GM19023 (cell line): ENCODE measurements at regions not wholly inside any gene's neighbourhood (a gene's known extent, or its start where the extent isn't known, plus 50 kb on each side); places are given as distances from the start of the nearest gene placed in this dataset.
"Not testable (repeated sequence)": the region's sequence is repeated elsewhere in the genome, so short reads cannot be mapped to it uniquely, and the experiment has no call there.

Source experiments
- ATAC-seq: cut with Tn5 transposase; IDR thresholded peaks from one replicate; pipeline ENCODE4 v1.9.1; 2021; ENCODE audit warnings: mild to moderate bottlenecking, moderate library complexity; ENCODE audit not compliant: unreplicated experiment

DNA sequence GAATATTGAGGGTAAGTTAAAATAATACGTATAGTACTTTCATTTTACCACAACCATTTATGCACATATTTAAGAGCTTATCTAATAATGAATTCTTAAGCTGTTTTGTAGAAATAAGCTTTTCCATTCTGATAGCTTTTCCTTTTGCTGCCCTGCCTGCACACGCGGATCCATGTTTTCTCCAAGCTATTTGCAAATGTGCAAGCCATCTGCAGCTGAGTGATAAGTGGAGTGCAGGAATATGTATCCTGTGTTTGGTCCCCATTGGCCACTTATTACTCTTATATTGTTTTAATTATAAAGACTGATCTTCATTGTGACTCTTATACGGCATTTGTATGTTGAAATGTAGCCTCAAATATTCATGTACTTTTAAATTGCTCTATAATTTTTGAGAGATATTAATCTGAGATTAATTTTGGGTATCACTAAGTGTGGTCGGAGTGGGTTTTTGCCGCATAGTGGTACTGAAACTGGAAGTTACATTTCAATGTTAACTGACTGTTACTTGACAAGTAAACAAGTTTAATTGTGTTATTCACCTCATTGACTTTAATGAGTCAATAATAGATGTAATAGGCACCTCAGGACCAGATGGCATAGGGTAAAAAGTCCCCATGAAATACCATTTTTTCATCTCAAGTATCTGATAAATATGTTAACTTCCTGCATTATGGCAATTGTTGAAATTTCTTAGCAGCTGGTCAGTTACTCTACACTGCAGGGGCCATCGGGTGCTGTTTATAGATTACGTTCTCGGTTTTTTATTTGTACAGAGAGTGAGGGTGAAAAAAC is 1567.4 kb downstream of the EFNB2 start:
- ATAC-seq, result no peak

DNA sequence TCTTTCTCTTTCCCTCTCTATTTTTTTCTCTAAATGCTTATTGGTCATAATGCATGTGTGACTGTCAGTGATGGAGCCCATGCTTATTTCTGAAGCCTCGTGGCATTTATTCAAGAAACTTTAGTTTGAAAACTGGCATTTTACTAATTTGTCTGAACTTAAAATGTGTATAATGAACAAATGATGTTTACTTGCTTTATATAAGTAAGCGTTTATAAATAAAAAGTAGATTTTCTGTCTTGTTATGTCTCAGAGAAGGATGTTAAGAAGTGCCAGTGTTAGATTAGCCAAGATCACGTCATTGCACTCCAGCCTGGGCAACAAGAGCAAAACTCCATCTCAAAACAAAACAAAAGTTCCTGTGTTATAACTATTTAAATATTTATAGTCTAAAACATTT is 1568.1 kb downstream of the EFNB2 start:
- ATAC-seq, result no peak

DNA sequence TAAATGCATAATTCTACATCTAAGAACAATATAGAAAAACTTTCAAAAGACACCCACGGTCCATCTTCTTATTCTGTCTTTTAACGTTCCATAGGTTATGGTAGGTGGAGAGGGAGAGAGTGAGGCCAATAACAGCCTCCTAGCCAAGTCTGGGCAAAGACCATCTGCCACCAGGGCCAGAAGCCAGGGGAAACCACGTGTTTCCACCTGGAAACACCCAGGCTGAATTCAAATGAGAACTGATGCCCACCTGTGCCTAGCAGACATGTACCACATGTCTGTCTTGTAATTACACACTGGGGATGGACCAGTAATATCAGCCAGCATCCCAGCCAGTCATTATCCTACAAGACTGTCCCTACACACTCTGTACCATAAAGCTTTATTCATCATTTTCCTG is 1573.1 kb downstream of the EFNB2 start:
- no peak for ATAC-seq

DNA sequence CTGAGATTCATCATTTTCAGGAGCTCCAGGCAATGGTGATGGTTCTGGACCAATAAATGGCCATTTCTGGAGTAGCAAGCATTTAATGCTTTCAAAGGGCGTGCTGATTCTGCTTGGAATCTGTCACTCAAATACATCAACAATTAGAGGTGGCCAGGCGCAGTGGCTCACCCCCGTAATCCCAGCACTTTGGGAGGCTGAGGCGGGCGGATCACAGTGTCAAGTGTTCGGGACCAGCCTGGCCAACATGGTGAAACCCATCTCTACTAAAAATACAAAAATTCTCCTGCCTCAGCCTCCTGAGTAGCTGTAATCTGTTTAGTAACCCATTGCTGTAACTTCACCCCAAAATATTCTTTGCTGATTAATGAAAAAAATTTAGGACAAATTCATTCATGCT is 1574.2 kb downstream of the EFNB2 start:
- ATAC-seq, result no peak

DNA sequence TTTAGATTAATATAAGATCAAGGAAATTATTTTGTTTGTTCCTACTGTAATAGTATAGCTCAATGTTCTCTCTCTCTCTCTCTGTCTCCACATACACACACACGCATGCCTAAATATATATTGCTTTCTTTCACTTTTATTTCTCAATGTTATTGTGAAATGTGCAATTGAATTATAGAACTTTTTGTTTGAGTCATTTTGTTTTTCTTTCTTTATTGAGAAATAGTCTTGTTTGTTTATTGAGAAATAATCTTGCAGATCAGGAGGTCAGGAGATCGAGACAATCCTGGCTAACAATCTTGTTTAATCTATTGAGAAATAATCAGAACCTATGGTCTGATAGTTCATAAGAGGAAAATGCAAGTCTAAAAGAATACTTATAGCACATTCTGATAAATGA is 1581.3 kb downstream of the EFNB2 start:
- no peak for ATAC-seq

DNA sequence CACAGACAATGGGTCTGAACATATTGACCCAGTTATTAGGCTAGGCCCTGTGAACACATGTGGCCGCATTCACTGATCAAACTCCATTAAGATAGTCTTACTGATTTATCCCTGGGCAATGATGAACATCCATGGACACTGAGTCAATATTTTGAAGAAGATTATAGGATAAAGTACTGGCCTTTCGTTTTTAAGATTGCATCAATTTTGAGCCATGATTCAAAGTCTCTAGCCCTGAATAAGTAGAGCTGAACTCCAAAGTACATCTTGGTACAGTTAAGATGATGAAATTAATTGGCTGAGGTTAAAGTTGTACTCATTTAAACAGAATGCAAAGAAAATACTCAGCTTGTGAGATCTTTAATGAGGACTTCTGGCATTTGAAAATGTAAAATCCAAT is 1581.9 kb downstream of the EFNB2 start:
- ATAC-seq, result no peak

DNA sequence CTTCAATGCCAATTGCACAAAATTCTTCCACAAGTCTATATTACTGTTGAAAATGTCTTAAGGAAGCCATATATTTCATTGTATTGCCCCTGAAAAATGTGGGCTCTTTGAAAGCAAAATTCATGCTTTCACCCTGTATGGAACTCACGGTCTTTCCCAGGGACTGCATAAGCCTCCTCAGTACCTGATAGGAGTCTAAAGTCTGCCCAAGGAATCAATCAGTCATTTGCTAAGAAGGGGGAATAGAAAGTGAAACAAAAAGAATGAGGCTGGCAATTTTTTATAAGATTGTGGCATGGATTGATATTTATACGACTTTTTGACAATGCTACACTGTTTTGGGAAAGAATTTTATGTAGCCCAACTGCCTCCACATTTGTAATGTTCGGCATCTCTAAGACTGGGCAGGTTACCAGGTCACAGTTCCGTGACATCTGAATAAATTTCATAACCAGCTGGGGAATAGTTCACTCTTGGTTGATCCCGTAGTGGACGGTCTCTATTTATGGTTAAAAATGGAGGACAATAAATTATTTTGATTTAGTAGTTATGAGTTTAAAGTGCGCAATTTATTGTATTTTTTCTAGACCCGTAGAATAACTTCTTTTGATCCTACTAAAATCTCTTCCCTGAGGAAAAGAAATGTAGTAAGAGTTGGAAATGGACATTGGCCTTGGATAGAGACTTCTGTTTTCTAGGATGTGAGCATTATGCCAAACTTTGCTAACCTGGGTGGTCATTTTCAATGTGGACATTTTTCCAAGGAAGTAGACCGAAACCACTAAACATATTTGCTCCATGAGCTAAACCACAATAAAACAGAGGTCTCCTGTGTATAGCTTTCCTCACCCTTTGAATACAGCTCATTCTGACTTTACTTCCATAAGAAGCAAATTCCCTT is 1585.4 kb downstream of the EFNB2 start:
- no peak for ATAC-seq

DNA sequence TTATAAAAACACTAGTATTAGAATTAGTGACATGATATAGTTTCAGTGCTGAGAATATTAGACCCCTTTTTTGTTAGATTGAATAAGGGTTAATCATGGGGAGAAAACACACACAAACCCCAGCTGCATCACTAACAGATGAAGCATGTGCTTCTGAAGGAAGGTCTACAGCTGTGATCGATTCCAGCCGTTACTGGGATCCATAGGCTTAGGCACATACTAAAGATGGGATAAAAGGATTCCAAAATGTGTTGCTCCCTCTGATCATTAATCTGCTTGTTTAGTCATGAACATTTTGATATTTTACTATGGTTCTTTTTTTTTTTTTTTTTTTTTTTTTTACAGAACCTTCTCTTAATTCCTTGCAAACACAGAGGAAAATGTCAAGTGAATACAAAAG is 1591.3 kb downstream of the EFNB2 start:
- ATAC-seq, result no peak

DNA sequence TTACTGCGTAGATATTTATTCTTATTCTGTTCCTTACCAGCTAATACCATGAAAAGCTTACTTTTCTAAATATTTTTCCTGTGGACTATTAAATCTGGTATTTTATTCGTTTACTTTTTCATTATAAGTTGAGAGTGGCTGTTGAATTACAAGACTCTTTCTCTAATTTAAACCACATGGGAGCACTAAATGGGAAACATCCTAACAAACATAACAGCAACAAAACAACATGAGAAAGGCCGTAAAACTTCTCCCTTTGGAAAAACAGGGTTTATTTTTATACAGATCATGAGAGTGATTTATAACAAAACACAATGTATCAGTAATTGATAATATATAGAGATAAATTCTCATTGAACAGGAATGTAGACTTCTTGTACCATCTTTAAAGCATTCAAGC is 1592.1 kb downstream of the EFNB2 start:
- ATAC-seq, result no peak

DNA sequence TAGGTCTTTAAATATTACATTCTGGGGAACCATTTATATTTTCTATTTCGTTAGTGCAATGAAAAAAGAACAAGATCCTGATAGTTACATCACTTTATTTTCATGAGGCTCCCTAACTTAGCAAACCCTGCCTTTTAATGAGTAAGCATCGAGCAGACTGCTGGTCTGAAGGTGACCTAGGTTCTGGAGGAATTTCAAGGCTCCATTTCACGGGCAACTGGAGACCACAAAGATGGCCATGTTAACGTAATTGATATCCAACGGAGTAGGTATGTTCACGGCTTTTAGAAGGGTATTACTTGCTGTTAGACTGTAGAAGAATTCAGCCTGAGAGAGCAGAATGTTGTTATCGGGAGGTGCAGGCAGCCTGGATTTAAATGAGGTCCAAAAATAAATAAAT is 1597.6 kb downstream of the EFNB2 start:
- ATAC-seq, result no peak

DNA sequence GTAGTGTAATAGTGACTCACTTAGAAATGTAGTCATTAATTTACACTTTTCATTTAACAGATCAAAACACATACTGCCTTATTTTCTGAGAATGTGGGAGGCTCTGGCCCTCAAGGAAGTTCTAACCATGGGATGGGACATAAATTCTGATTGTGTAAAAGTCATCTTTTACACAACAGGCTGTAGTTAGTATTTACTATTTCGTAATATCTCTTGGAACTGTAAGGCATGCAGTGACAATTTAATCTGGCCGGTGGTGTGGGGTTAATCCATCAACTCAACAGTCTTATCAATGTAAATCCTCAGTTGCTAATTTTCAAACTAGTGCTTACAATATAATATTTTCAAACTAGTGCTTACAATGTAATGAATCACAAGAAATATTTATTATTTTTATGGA is 1599.2 kb downstream of the EFNB2 start:
- no peak for ATAC-seq

DNA sequence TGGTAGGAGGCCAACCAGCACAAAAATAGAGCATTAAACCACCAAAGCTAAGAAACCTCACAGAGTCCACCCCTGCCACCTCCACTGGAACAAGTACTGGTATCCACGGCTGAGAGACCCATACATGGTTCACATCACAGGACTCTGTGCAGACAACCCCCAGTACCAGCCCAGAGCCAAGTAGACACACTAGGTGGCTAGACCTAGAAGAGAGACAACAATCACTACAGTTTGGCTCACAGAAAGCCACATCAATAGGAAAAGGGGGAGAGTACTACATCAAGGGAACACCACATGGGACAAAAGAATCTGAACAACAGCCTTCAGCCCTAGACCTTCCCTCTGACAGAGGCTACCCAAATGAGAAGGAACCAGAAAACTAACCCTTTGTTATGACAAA is 1614.9 kb downstream of the EFNB2 start:
- not testable (repeated sequence) for ATAC-seq

DNA sequence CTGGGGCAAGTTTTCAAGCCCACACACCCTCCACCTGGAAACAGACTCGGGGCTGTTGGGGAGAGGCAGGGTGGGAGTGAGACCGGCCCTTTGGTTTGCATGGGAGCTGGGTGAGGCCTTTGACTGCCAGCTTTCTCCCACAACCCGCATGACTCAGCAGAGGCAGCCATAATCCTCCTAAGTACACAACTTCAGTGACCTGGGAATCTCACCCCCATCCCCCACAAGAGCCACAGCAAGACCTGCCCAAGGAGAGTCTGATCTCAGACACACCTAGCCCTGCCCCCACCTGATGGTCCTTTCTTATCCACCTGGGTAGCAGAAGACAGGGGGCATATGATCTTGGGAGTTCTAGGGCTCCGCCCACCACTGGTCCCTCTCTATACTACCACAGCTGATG is 1615.4 kb downstream of the EFNB2 start:
- no peak for ATAC-seq

DNA sequence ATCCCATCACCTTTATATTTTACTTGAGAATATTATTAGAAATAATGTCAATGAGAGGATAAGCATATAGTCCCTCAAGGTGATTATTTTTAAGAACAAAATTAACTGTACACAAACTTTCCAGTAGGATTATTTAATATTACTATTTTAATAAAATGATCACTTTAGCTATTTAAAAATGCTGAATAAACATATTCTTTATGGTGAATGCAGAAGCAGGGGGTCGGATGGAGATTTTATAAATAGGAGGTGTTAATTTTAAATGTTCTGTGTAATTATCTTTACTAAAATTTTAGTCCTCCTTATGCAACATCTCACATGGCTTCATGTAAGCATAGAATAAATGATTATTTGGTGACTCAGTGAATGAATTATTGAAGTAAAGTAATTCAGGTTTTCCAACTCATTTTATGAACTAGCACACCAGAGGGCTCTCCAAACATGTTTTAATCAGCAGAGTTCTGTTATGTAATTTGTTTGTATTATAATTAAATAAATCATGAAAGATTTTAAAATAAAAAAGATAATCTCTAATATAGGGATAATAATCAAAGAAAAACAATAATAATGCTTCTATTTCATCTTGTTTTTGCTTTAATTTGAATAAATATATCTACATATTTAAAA is 1635.2 kb downstream of the EFNB2 start:
- no peak for ATAC-seq

DNA sequence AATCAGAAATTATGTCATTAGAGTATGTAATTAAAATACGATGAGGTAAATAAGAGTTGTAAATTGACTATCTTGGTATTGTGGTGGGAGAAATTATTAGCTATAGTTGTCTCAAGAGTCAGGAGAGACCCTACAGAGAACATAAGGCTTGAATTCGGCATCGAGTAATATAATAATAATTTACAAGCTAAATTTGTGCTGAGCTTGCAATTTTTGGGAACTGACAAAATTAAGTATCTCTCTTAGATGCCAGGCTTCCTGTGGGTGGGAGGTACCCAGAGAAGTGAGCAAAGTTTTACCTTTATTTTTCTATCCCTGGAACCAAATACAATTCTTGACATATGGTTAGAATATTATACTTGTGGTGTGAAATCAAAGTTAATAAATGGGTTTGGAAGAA is 1637.0 kb downstream of the EFNB2 start:
- ATAC-seq, result no peak

DNA sequence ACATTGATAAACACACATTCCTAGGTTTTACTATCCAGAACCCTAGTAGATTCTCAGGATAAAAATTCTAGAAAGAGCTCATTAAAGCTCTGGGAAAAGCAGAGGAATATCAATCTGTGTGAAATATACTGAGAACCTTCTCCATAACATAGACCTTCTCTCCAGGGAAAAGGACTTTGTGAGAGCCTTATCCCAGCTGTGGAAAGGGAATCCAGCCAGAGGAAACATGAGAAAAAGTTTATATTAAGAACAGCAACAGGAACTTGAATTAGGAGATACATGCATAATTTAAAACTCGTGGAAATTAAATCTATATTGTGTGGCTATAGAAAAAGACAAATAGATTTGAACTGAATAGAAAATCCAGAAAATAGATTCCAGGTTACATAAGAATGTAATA is 1639.9 kb downstream of the EFNB2 start:
- no peak for ATAC-seq

DNA sequence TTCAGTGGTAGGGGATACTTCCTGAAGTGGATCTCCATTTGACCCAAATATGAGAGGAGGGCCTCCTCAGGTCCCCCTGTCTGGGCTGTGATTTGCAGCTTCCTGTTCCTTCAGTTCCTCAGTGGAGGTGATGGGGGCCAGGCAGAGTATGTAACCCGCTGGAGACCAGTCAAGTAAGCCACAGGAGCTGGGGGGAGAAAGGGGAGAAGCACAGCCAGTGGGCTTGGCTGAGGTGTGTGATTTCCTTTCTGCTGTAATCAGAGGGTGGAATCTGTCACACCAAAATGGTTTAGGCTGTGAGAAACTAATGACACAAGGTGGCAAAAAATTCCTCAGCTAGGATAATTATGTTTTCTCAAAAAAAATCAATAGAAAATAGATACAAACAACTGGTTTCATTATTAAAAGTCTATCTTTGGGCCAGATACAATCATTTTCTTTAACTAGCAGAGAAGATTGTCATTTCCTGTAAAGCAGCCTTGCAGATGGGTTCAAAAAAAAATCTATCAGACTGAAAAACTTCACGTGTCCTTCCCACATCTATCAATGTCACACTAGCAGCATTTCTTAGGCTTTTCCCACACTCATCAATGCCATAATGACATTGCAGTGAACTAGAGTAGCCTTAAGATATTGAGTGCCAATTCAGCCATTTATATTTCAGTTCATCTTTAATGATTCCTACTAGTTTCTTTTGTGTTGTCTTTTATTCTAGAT is 1660.3 kb downstream of the EFNB2 start:
- no peak for ATAC-seq

DNA sequence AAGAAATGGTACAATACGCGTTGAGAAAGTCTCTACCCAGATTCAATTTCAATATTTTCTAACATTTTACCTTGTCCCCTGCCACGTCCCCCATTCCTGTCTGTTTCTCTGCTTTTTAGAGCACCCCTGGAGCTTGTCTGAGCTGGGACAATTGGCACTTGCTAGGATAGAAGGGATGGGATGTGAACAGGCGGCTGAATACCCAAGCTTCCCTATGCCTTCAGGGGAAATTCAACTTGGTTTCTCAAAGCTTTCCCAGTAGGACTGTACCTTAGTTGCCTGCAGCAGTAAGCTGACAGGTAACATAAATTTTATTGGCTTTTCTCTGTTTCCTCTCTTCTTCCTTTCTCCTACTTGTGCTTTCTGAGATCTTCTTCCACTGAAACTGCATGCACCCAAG is 1663.3 kb downstream of the EFNB2 start:
- ATAC-seq, result no peak

DNA sequence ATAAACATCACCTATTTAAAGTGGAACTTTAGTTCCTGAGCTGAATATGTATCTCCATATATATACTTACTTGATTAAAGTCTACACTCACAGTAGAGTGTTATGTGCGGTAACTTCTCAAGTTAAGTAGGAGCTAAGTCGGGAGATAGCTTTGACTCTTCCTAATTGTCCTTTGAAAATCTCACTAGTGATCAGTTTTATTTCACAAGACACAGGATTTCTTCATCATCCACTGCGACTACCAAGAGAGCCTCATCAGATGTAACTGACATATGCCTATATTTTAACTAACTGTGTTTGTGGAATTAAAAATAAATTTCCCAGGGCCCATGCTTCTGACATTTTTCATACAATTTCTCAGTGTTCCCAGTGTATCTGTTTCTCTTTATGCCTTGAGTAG is 1664.0 kb downstream of the EFNB2 start:
- no peak for ATAC-seq

DNA sequence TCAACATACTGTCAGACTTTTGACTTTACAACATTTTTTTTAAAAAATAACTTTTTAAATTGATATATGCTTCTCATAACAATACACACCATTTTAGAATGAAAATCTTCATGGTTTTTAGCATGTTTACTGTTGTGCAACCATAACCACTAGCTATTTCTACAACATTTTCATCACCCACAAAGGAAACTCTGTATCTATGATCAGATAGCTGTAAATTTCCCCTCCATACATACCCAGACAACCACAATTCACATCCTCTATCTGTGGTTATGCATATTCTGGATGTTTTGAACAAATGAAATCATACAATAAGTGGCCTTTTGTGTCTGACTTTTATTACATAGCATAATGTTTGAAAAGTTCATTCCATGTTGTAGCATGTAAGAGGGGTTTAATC is 1666.0 kb downstream of the EFNB2 start:
- no peak for ATAC-seq

DNA sequence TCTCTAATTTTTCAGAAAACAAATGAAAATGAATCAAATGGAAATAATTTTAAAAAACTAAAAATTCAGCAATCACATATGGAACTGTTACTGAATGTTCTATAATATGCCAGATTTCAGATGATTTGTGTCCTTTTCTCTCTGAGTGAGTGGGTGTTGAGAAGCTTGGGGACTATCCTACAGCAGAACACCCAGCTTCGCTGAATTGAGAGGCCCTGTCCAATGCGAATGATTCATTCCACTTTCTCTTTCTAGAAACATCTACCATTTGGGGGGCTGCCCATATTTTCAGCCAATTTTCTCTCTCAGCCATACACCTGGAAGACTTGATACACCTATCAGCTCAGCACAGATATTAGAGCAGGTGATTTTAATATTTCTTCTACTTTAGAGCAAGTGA is 1666.7 kb downstream of the EFNB2 start:
- ATAC-seq, result no peak
